ENCODE measurements at regions not wholly inside any gene's neighbourhood (a gene's known extent, or its start where the extent isn't known, plus 50 kb on each side); places are given as distances from the start of the nearest gene placed in this dataset.

DNA sequence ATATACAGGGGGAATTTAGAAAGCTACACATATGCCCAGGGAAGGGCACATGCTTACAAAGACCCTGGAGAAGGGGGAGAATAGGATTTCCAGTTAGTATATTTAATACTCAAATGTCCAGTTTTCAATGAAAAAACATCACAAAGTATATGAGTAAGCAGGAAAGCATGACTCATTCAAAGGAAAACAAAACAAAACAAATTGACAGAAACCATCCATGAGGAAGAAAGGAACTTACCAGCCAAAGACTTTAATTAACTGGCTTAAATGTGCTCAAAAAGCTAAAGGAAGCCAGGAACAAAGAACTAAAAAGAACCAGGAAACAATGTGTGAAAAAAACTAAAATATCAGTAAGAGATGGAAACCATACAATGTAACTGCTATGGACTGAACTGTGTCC lies 716.2 kb upstream of the ARGLU1 start:
- TF ChIP-seq, protein P1, sequence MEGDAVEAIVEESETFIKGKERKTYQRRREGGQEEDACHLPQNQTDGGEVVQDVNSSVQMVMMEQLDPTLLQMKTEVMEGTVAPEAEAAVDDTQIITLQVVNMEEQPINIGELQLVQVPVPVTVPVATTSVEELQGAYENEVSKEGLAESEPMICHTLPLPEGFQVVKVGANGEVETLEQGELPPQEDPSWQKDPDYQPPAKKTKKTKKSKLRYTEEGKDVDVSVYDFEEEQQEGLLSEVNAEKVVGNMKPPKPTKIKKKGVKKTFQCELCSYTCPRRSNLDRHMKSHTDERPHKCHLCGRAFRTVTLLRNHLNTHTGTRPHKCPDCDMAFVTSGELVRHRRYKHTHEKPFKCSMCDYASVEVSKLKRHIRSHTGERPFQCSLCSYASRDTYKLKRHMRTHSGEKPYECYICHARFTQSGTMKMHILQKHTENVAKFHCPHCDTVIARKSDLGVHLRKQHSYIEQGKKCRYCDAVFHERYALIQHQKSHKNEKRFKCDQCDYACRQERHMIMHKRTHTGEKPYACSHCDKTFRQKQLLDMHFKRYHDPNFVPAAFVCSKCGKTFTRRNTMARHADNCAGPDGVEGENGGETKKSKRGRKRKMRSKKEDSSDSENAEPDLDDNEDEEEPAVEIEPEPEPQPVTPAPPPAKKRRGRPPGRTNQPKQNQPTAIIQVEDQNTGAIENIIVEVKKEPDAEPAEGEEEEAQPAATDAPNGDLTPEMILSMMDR (IDR thresholded peaks at IDR 0.05; ENCODE audit: unreplicated experiment), result no peak
- Mint-ChIP-seq H3K9me3 (peaks cover 5% of the 10 kb centered on the region), H3K36me3 (no peaks in the 10 kb centered on the region), H3K27ac (no peak overlapping the region), H3K27me3 (ENCODE audit: low read depth) (no peaks in the 10 kb centered on the region), H3K4me1 (no peaks in the 10 kb centered on the region), H3K4me3 (no peak overlapping the region)
- DNase-seq (ENCODE audit: low spot score in 2 of 2, unreplicated experiment in 2 of 2), result no peak

DNA sequence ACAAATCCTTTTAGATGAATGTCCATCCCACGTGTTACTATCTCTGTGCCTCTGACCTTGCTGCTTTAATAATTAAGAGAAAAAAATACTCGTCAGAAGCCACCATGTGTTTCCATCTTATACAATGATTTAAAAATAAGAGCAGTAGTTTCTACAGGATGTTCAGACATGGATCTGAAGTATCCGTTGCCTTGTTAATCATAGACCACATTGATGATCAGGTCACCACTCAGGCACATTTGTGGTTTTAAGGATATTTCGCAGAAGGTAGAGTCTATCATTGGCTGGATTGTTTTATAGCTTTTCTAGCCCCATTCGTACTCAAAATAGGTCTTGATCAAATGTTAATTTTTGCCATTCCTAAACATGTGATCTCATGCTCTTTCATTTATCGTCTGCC lies 710.0 kb upstream of the ARGLU1 start:
- no peaks in the 10 kb centered on the region for H3K4me1 Mint-ChIP-seq
- no peak overlapping the region for H3K4me3 Mint-ChIP-seq
- H3K27ac Mint-ChIP-seq, result no peak overlapping the region
- no peak for DNase-seq (ENCODE audit: low spot score in 2 of 2, unreplicated experiment in 2 of 2)
- no peaks in the 10 kb centered on the region for H3K9me3 Mint-ChIP-seq
- no peaks in the 10 kb centered on the region for H3K27me3 Mint-ChIP-seq (ENCODE audit: low read depth)
- no peaks in the 10 kb centered on the region for H3K36me3 Mint-ChIP-seq
- TF ChIP-seq, protein P1 (IDR thresholded peaks at IDR 0.05; ENCODE audit: unreplicated experiment), result no peak

DNA sequence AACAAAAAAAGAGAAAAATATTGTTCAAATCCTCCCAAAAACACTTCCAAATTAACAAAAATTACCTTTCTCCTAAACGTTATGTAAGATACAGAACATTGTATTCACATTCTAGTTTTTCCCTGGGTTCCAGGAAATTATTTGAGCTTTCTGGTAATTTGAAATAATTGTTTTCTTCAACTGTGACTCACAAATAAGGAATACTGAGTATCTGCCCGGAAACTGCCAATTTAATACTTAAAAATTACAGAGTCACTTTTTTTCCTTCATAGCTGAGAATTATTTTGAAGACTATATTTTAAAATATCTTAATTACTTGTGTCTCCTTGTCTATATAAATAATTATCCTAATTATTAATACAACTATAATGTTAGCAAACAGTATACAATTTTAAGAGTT lies 709.0 kb upstream of the ARGLU1 start:
- no peaks in the 10 kb centered on the region for H3K36me3 Mint-ChIP-seq
- no peak overlapping the region for H3K4me3 Mint-ChIP-seq
- TF ChIP-seq, protein P1 (IDR thresholded peaks at IDR 0.05; ENCODE audit: unreplicated experiment), result no peak

DNA sequence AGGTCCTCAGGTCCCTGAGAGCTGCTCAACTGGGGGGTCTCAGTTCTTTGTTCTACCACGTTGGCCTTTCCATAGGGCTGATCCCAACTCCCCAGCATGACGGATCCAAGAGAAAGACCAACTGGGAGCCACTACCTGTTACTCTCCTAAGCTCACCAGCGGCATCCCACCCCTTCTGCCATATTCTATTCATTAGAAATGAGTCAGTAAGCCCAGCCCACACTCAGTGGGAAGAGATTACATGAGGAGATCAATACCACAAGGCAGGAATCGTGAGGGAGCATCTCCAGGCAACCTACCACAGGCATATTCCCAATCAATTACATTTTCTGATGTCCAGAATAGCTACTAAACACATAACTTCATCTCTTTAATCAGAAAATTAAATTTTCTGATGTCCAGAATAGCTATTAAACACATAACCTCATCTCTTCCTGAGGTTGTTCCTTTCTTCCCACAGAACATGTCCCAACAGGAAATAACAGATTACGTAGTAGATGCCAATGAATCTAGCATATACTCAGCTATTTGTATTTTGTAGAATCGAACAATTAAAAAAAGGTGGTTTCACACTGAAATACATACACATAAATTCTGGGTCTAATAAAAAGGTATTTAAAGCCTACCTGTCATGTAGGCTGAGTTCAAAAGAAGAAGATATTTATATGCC lies 708.1 kb upstream of the ARGLU1 start:
- H3K27ac Mint-ChIP-seq, result no peak overlapping the region
- TF ChIP-seq, protein P1 (IDR thresholded peaks at IDR 0.05; ENCODE audit: unreplicated experiment), result no peak
- no peak for DNase-seq (ENCODE audit: low spot score in 2 of 2, unreplicated experiment in 2 of 2)
- H3K9me3 Mint-ChIP-seq, result no peaks in the 10 kb centered on the region
- no peaks in the 10 kb centered on the region for H3K36me3 Mint-ChIP-seq
- peaks cover 4% of the 10 kb centered on the region for H3K4me1 Mint-ChIP-seq
- no peaks in the 10 kb centered on the region for H3K27me3 Mint-ChIP-seq (ENCODE audit: low read depth)
- no peak overlapping the region for H3K4me3 Mint-ChIP-seq

More for the DNA sequence above, 709.0 kb upstream of the ARGLU1 start:
- Mint-ChIP-seq H3K27ac (no peak overlapping the region), H3K9me3 (no peaks in the 10 kb centered on the region), H3K27me3 (ENCODE audit: low read depth) (no peaks in the 10 kb centered on the region), H3K4me1 (no peaks in the 10 kb centered on the region)
- DNase-seq (ENCODE audit: low spot score in 2 of 2, unreplicated experiment in 2 of 2), result no peak

DNA sequence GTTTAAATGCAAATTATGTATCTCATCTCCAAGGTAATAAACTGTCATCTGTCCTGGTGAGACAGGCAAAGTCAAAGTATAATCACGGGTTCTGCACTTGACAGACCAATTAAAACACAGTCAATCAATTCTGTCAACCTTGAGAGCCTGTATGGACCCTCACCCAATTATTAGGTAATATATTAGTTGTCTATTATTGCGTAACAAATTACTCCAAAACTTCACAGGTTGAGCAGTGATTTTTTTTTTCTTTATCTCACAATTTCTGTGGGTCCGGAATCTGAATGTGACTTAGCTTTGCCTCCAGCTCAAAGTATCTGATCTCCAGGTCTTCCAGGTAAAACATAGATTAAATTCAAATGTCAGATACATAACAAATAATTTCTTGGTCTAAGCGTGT lies 707.4 kb upstream of the ARGLU1 start:
- Mint-ChIP-seq H3K27me3 (ENCODE audit: low read depth) (no peaks in the 10 kb centered on the region), H3K36me3 (no peaks in the 10 kb centered on the region), H3K9me3 (no peaks in the 10 kb centered on the region), H3K27ac (no peak overlapping the region), H3K4me3 (no peak overlapping the region), H3K4me1 (peaks cover 5% of the 10 kb centered on the region)
- TF ChIP-seq, protein P1 (IDR thresholded peaks at IDR 0.05; ENCODE audit: unreplicated experiment), result no peak
- DNase-seq (ENCODE audit: low spot score in 2 of 2, unreplicated experiment in 2 of 2), result no peak

DNA sequence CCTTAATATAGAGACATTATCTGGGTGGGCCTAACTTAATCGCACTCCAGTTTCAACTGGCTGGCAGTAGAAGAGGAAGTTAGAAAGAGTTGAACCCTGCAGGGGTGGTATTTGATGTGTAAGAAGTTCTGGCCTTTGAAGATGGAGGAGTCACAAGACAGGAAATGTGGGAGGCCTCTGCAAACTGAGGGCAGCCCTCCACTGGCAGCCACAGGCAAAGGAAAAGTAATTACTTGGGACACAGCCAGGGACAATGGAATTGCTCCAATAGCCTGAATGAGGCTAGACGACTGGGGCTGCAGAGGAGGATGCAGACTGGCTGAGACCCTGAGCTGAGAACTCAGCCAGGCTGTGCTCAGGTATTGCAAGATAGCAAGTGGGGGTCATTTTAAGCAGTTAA lies 703.3 kb upstream of the ARGLU1 start:
- Mint-ChIP-seq H3K27me3 (ENCODE audit: low read depth) (no peaks in the 10 kb centered on the region), H3K4me1 (peaks cover 5% of the 10 kb centered on the region), H3K4me3 (no peak overlapping the region), H3K9me3 (peaks cover 5% of the 10 kb centered on the region), H3K36me3 (no peaks in the 10 kb centered on the region), H3K27ac (peak overlapping the region; percentile 19)
- no peak for DNase-seq (ENCODE audit: low spot score in 2 of 2, unreplicated experiment in 2 of 2)
- TF ChIP-seq, protein P1 (IDR thresholded peaks at IDR 0.05; ENCODE audit: unreplicated experiment), result no peak
